Umbilical cord (tissue), 1 donor: ENCODE measurements at regions not wholly inside any gene's neighbourhood (a gene's known extent, or its start where the extent isn't known, plus 50 kb on each side); places are given as distances from the start of the nearest gene placed in this dataset.
A peak's percentile ranks its signal among the peaks of the same experiment; 100 is the strongest.
"Not testable (repeated sequence)": the region's sequence is repeated elsewhere in the genome, so short reads cannot be mapped to it uniquely, and the experiment has no call there.

Source experiments
- DNase-seq: peaks from one replicate; pipeline ENCODE4 v3.0.0-alpha.2; 2015; ENCODE audit warnings: low spot score

GRCh38 chr10:64408391-64409183 lies 887.4 kb downstream of the REEP3 start:
- no peak for DNase-seq

GRCh38 chr10:64409349-64409748 lies 888.1 kb downstream of the REEP3 start:
- no peak for DNase-seq

- DNase-seq, result no peak
These were observed 894.8 kb downstream of the REEP3 start for GRCh38 chr10:64416011-64416410.

GRCh38 chr10:64419461-64419860 lies 898.3 kb downstream of the REEP3 start:
- DNase-seq, result no peak

GRCh38 chr10:64426745-64427144 lies 905.5 kb downstream of the REEP3 start:
- no peak for DNase-seq

GRCh38 chr10:64430690-64431323 lies 909.6 kb downstream of the REEP3 start:
- DNase-seq, result no peak

GRCh38 chr10:64441872-64442271 lies 920.7 kb downstream of the REEP3 start:
- DNase-seq, result not testable (repeated sequence)

- no peak for DNase-seq
These were observed 923.0 kb downstream of the REEP3 start for GRCh38 chr10:64444163-64444562.

- DNase-seq, result no peak
These were observed 923.4 kb downstream of the REEP3 start for GRCh38 chr10:64444564-64444963.

- DNase-seq, result no peak
These were observed 928.4 kb downstream of the REEP3 start for GRCh38 chr10:64449603-64450002.

- no peak for DNase-seq
These were observed 929.1 kb downstream of the REEP3 start for GRCh38 chr10:64450312-64450711.

GRCh38 chr10:64454962-64455361 lies 933.8 kb downstream of the REEP3 start:
- DNase-seq, result no peak

- no peak for DNase-seq
These were observed 937.1 kb downstream of the REEP3 start for GRCh38 chr10:64458306-64458705.

GRCh38 chr10:64463406-64463805 lies 942.2 kb downstream of the REEP3 start:
- no peak for DNase-seq

GRCh38 chr10:64465653-64466052 lies 944.5 kb downstream of the REEP3 start:
- no peak for DNase-seq

GRCh38 chr10:64468219-64468618 lies 947.0 kb downstream of the REEP3 start:
- no peak for DNase-seq

GRCh38 chr10:64476506-64476905 lies 955.3 kb downstream of the REEP3 start:
- DNase-seq, result no peak

GRCh38 chr10:64477791-64478190 lies 956.6 kb downstream of the REEP3 start:
- no peak for DNase-seq

GRCh38 chr10:64484811-64485330 lies 963.7 kb downstream of the REEP3 start:
- DNase-seq, result no peak

GRCh38 chr10:64486149-64486548 lies 964.9 kb downstream of the REEP3 start:
- peak; percentile 12 for DNase-seq

GRCh38 chr10:64486901-64487300 lies 965.7 kb downstream of the REEP3 start:
- no peak for DNase-seq

- DNase-seq, result no peak
These were observed 973.7 kb downstream of the REEP3 start for GRCh38 chr10:64494901-64495300.

GRCh38 chr10:64497306-64497705 lies 976.1 kb downstream of the REEP3 start:
- DNase-seq, result no peak
